ENCODE measurements at regions not wholly inside any gene's neighbourhood (a gene's known extent, or its start where the extent isn't known, plus 50 kb on each side); places are given as distances from the start of the nearest gene placed in this dataset.
A peak's percentile ranks its signal among the peaks of the same experiment; 100 is the strongest.

DNA sequence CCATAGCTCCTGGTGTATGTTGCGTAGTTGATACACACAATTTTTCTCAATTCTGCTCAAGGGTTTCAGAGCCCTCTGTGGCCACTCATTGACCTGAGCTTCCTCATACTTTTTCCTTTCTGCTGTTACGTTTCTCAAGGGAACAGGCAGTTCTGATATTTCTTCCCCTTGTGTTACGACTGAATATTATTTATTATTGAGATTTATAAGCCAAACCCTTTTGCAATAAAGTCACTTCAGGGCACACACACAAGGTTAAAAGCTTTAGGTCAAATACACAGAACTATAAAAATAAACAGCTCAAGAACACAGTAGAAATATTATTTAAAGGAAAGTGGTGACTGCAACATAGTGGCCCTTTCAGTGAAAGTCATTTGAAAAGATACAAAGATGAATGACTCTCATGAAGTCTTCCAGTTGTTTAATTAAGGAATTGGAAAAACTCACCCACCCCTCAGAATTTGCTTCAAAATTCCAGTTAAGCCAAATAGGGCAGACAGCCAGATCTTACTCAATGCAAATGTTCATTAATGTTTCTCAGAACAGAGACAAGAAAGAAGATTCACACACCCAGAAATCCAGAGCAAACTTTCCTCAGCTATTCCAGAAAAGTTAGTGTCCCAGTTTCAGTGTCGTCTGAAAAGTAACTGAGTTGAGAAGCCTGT is 179.7 kb downstream of the TRIB2 start:
- TF ChIP-seq, protein P1, sequence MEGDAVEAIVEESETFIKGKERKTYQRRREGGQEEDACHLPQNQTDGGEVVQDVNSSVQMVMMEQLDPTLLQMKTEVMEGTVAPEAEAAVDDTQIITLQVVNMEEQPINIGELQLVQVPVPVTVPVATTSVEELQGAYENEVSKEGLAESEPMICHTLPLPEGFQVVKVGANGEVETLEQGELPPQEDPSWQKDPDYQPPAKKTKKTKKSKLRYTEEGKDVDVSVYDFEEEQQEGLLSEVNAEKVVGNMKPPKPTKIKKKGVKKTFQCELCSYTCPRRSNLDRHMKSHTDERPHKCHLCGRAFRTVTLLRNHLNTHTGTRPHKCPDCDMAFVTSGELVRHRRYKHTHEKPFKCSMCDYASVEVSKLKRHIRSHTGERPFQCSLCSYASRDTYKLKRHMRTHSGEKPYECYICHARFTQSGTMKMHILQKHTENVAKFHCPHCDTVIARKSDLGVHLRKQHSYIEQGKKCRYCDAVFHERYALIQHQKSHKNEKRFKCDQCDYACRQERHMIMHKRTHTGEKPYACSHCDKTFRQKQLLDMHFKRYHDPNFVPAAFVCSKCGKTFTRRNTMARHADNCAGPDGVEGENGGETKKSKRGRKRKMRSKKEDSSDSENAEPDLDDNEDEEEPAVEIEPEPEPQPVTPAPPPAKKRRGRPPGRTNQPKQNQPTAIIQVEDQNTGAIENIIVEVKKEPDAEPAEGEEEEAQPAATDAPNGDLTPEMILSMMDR (IDR thresholded peaks at IDR 0.05), result peak in 2 of 5 experiments; percentile 27 to 31
- TF ChIP-seq POLR2A (IDR thresholded peaks at IDR 0.05) (no peak), EP300 (IDR thresholded peaks at IDR 0.05) (peak; percentile 78 to 79)
- H3K4me1 ChIP-seq, result peaks cover 0 to 15% (median 6%) of the 10 kb centered on the region in 4 donors
- peak in 1 of 2 donors; percentile 17 for DNase-seq (ENCODE audit: low spot score in 2 of 2)
- no peaks in the 10 kb centered on the region for H3K27me3 ChIP-seq
- no peak overlapping the region for H3K4me3 ChIP-seq
- peak overlapping the region in 3 of 4 donors; percentile 31 to 75 (median 56) for H3K27ac ChIP-seq
- WGBS, 2 donors, result 25 to 33% methylated on average over 4 of the region's 4 CpGs
- H3K36me3 ChIP-seq, result no peaks in the 10 kb centered on the region
- H3K9me3 ChIP-seq, result peaks cover 0 to 15% (median 1%) of the 10 kb centered on the region in 4 donors

DNA sequence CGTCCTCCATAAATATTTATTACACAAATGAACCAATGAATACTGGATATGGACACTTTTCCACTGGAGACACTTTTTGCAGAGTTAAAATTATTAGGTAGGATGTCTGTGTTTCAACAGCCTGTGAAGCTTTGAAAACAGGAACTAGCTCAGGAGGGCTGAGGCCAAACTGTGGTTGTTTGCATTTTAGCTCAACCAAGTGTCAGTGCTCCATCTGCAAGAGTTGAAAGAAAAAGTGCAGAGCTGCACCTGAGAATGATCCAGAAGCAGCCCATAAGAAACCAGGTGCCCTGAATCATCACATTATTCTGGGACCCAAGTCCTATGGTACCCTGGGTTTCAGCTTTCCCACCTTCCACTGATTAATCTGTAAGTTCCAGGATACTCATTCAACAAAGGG is 180.4 kb downstream of the TRIB2 start:
- WGBS, 2 donors, result 25 to 26% methylated on average over 1 of the region's 1 CpG
- H3K36me3 ChIP-seq, result no peaks in the 10 kb centered on the region
- peaks cover 0 to 15% (median 6%) of the 10 kb centered on the region in 4 donors for H3K4me1 ChIP-seq
- TF ChIP-seq EP300 (IDR thresholded peaks at IDR 0.05) (no peak), POLR2A (IDR thresholded peaks at IDR 0.05) (no peak)
- TF ChIP-seq, protein P1 (IDR thresholded peaks at IDR 0.05), result no peak
- H3K27ac ChIP-seq, result peak overlapping the region in 3 of 4 donors; percentile 21 to 75 (median 56)
- H3K27me3 ChIP-seq, result no peaks in the 10 kb centered on the region
- DNase-seq (ENCODE audit: low spot score in 2 of 2), result no peak
- H3K4me3 ChIP-seq, result no peak overlapping the region
- peaks cover 0 to 8% (median 1%) of the 10 kb centered on the region in 4 donors for H3K9me3 ChIP-seq

DNA sequence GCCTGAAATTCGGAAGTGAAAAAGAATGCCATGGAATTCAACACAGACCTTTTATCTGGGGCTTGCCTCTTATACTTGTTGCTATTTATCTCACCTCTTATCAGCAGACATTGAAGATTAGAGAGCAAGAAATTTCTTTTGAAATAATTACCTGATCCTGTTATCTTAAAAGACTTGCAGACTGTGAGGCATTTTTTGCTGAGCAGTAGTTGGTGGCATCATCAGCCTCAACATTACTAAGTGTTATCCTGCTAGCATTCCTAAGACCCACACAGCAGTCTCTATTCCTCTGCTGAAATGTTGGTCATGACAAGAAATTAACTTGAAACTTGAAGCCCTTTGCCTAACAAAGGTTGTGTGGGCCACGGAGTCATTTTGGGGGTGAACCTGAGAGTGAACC is 186.5 kb downstream of the TRIB2 start:
- no peak for DNase-seq (ENCODE audit: low spot score in 2 of 2)
- Histone ChIP-seq H3K4me3 (no peak overlapping the region), H3K9me3 (no peaks in the 10 kb centered on the region), H3K4me1 (no peaks in the 10 kb centered on the region), H3K27me3 (no peaks in the 10 kb centered on the region), H3K36me3 (no peaks in the 10 kb centered on the region), H3K27ac (no peak overlapping the region)
- 79 to 81% methylated on average over 2 of the region's 2 CpGs for WGBS, 2 donors
- TF ChIP-seq, protein P1 (IDR thresholded peaks at IDR 0.05), result no peak
- TF ChIP-seq EP300 (IDR thresholded peaks at IDR 0.05) (no peak), POLR2A (IDR thresholded peaks at IDR 0.05) (no peak)

DNA sequence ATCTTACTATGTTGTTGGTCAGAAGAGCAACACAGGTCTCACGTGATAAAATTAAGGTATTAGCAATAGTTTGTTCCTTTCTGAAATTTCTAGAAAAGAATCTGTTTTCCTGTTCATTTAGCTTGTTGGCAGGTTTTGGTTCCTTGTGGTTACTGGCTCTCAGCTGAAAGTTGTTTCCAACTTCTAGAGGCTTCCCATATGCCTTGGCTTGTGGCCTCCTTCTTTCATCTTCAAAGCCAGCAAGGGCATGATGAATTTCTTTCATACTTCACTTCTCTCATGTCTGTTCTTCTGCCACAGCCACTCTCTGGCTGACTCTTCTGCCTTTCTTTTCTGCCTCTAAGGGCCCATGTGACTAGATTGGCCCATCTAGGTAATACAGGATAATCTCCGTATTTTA is 193.7 kb downstream of the TRIB2 start:
- H3K4me3 ChIP-seq, result no peak overlapping the region
- TF ChIP-seq EP300 (IDR thresholded peaks at IDR 0.05) (no peak), POLR2A (IDR thresholded peaks at IDR 0.05) (no peak)
- TF ChIP-seq, protein P1 (IDR thresholded peaks at IDR 0.05), result no peak
- H3K36me3 ChIP-seq, result no peaks in the 10 kb centered on the region
- DNase-seq (ENCODE audit: low spot score in 2 of 2), result no peak
- 91 to 97% methylated on average over 2 of the region's 2 CpGs for WGBS, 2 donors
- no peaks in the 10 kb centered on the region for H3K9me3 ChIP-seq
- H3K4me1 ChIP-seq, result no peaks in the 10 kb centered on the region
- no peak overlapping the region for H3K27ac ChIP-seq
- H3K27me3 ChIP-seq, result no peaks in the 10 kb centered on the region

DNA sequence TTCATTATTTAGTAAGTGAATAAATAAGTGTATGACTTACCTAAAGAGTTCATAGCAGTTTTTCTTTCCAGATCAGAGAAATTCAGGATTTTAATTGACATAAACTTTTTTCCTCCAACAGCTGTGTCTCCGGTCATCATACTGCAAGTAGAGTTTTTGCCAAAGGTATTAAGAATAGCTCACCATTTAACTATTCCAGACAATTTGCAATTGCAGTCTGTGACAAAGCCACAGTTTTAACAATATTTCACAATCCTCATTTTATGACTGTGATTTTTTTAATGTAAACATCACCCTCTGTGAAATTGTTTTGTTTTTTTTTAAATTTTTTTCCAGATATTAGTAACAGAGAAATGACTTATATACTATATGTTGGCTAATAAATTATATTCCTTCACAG is 199.1 kb downstream of the TRIB2 start:
- 70 to 88% methylated on average over 1 of the region's 1 CpG for WGBS, 2 donors
- no peak for TF ChIP-seq POLR2A (IDR thresholded peaks at IDR 0.05)
- TF ChIP-seq, protein P1 (IDR thresholded peaks at IDR 0.05), result no peak
- no peak for TF ChIP-seq EP300 (IDR thresholded peaks at IDR 0.05)
- no peaks in the 10 kb centered on the region for H3K36me3 ChIP-seq

More for the DNA sequence above, 199.1 kb downstream of the TRIB2 start:
- Histone ChIP-seq H3K4me3 (no peak overlapping the region), H3K27ac (no peak overlapping the region), H3K4me1 (peaks cover 0 to 23% (median 10%) of the 10 kb centered on the region in 4 donors), H3K9me3 (no peaks in the 10 kb centered on the region), H3K27me3 (no peaks in the 10 kb centered on the region)
- no peak for DNase-seq (ENCODE audit: low spot score in 2 of 2)

Data from tibial nerve (tissue), 4 donors.